Stimulated activated CD8-positive, alpha-beta memory T cell treated with anti-CD3 and anti-CD28 coated beads, Interleukin-7, amount 100 ng/mL, for 4 hours (primary cell): ENCODE measurements at regions not wholly inside any gene's neighbourhood (a gene's known extent, or its start where the extent isn't known, plus 50 kb on each side); places are given as distances from the start of the nearest gene placed in this dataset.

ENCODE experiments used
- DNase-seq, 2 donors: peaks; one replicate each; pipeline ENCODE4 v3.0.0-alpha.2; 2020; ENCODE audit warnings: low read depth in 2 of 2

- no peak for DNase-seq
These were observed 550.8 kb upstream of the TNP1 start for GRCh38 chr2:217410681-217410960.

- DNase-seq = no peak
These were observed 550.3 kb upstream of the TNP1 start for GRCh38 chr2:217409949-217410680.

GRCh38 chr2:217407362-217407761, 547.5 kb upstream of the TNP1 start:
- no peak for DNase-seq

- DNase-seq = no peak
These were observed 544.4 kb upstream of the TNP1 start for GRCh38 chr2:217404236-217404760.

- DNase-seq = no peak
These were observed 543.0 kb upstream of the TNP1 start for GRCh38 chr2:217402761-217403383.

- no peak for DNase-seq
These were observed 542.3 kb upstream of the TNP1 start for GRCh38 chr2:217402144-217402543.

GRCh38 chr2:217399291-217399690, 539.4 kb upstream of the TNP1 start:
- DNase-seq = no peak

GRCh38 chr2:217398860-217399259, 539.0 kb upstream of the TNP1 start:
- no peak for DNase-seq

GRCh38 chr2:217398101-217398500, 538.2 kb upstream of the TNP1 start:
- no peak for DNase-seq

- no peak for DNase-seq
These were observed 536.7 kb upstream of the TNP1 start for GRCh38 chr2:217396586-217396985.

- DNase-seq = no peak
These were observed 536.3 kb upstream of the TNP1 start for GRCh38 chr2:217396165-217396564.

GRCh38 chr2:217394510-217395351, 534.9 kb upstream of the TNP1 start:
- no peak for DNase-seq

- no peak for DNase-seq
These were observed 533.7 kb upstream of the TNP1 start for GRCh38 chr2:217393585-217394032.

- no peak for DNase-seq
These were observed 533.2 kb upstream of the TNP1 start for GRCh38 chr2:217392930-217393584.

GRCh38 chr2:217387776-217388387, 528.0 kb upstream of the TNP1 start:
- no peak for DNase-seq

GRCh38 chr2:217386041-217386440, 526.2 kb upstream of the TNP1 start:
- DNase-seq = no peak

GRCh38 chr2:217383620-217384019, 523.8 kb upstream of the TNP1 start:
- DNase-seq = no peak

GRCh38 chr2:217382794-217383193, 522.9 kb upstream of the TNP1 start:
- DNase-seq = no peak

- DNase-seq = no peak
These were observed 519.9 kb upstream of the TNP1 start for GRCh38 chr2:217379807-217380206.

- DNase-seq = no peak
These were observed 512.9 kb upstream of the TNP1 start for GRCh38 chr2:217372794-217373193.

GRCh38 chr2:217371781-217372213, 511.9 kb upstream of the TNP1 start:
- no peak for DNase-seq

- DNase-seq = no peak
These were observed 510.5 kb upstream of the TNP1 start for GRCh38 chr2:217370391-217370790.
